Ovary (tissue), 1 donor: ENCODE measurements at regions not wholly inside any gene's neighbourhood (a gene's known extent, or its start where the extent isn't known, plus 50 kb on each side); places are given as distances from the start of the nearest gene placed in this dataset.

Source experiments
- EP300 ChIP-seq: sonication (generic); formaldehyde crosslinking; IDR thresholded peaks from one replicate; pipeline ENCODE4 v1.6.1; 2017; ENCODE audit warnings: antibody characterized with exemption
- POLR2A ChIP-seq: fragments of 450-650 bp; IDR thresholded peaks from one replicate; pipeline ENCODE4 v1.6.1; 2017; ENCODE audit warnings: antibody characterized with exemption, mild to moderate bottlenecking, moderate library complexity

DNA sequence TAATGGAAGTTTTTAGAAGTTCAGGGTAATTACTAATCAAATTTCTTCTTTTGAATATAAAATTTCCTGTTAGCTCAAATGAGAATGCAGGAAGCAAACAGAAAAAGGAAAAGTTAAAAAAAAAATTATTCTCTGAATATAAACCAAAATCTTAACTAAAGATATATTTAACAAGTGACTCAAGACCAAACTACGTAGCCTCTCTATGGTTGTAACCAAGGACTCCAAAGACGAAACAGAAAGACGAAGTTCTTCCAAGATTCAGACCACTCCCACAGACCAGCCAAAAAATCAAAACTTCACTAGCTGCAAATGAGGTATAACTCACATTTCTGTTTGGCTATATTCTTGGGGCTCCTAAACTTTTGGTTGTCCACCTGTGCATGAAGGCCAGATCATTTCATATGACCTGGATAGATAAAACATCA is 846.5 kb upstream of the ALCAM start:
- no peak for TF ChIP-seq POLR2A
- TF ChIP-seq EP300: no peak
